Kidney tubule cell (primary cell): ENCODE measurements at regions not wholly inside any gene's neighbourhood (a gene's known extent, or its start where the extent isn't known, plus 50 kb on each side); places are given as distances from the start of the nearest gene placed in this dataset.

Source experiments
- DNase-seq: peaks from one replicate; pipeline ENCODE4 v3.0.0-alpha.2; 2018; ENCODE audit warnings: low spot score

GRCh38 chr20:61050336-61050890 is 201.6 kb upstream of the CDH4 start:
- no peak for DNase-seq

- no peak for DNase-seq
These were observed 199.8 kb upstream of the CDH4 start for GRCh38 chr20:61052195-61052750.

- DNase-seq = no peak
These were observed 199.2 kb upstream of the CDH4 start for GRCh38 chr20:61052776-61053442.

GRCh38 chr20:61053487-61053886 is 198.6 kb upstream of the CDH4 start:
- no peak for DNase-seq

GRCh38 chr20:61053889-61054288 is 198.2 kb upstream of the CDH4 start:
- DNase-seq = no peak

GRCh38 chr20:61054411-61054810 is 197.7 kb upstream of the CDH4 start:
- no peak for DNase-seq

GRCh38 chr20:61055180-61056010 is 196.7 kb upstream of the CDH4 start:
- DNase-seq = no peak

- no peak for DNase-seq
These were observed 195.9 kb upstream of the CDH4 start for GRCh38 chr20:61056116-61056515.

- DNase-seq = no peak
These were observed 195.2 kb upstream of the CDH4 start for GRCh38 chr20:61056627-61057442.

- DNase-seq = no peak
These were observed 194.5 kb upstream of the CDH4 start for GRCh38 chr20:61057443-61058121.

GRCh38 chr20:61061981-61062380 is 190.1 kb upstream of the CDH4 start:
- no peak for DNase-seq

- no peak for DNase-seq
These were observed 186.2 kb upstream of the CDH4 start for GRCh38 chr20:61065853-61066252.

- no peak for DNase-seq
These were observed 185.5 kb upstream of the CDH4 start for GRCh38 chr20:61066526-61066925.

- DNase-seq = no peak
These were observed 184.8 kb upstream of the CDH4 start for GRCh38 chr20:61067221-61067620.

- DNase-seq = no peak
These were observed 179.7 kb upstream of the CDH4 start for GRCh38 chr20:61072398-61072797.

- no peak for DNase-seq
These were observed 178.7 kb upstream of the CDH4 start for GRCh38 chr20:61073376-61073775.

- DNase-seq = no peak
These were observed 169.3 kb upstream of the CDH4 start for GRCh38 chr20:61082720-61083119.

- DNase-seq = no peak
These were observed 168.6 kb upstream of the CDH4 start for GRCh38 chr20:61083431-61083830.

- DNase-seq = no peak
These were observed 166.0 kb upstream of the CDH4 start for GRCh38 chr20:61086031-61086430.

- DNase-seq = no peak
These were observed 161.5 kb upstream of the CDH4 start for GRCh38 chr20:61090541-61090940.

GRCh38 chr20:61092251-61092650 is 159.8 kb upstream of the CDH4 start:
- no peak for DNase-seq

GRCh38 chr20:61094581-61094980 is 157.5 kb upstream of the CDH4 start:
- DNase-seq = no peak
